ENCODE measurements at regions not wholly inside any gene's neighbourhood (a gene's known extent, or its start where the extent isn't known, plus 50 kb on each side); places are given as distances from the start of the nearest gene placed in this dataset.

DNA sequence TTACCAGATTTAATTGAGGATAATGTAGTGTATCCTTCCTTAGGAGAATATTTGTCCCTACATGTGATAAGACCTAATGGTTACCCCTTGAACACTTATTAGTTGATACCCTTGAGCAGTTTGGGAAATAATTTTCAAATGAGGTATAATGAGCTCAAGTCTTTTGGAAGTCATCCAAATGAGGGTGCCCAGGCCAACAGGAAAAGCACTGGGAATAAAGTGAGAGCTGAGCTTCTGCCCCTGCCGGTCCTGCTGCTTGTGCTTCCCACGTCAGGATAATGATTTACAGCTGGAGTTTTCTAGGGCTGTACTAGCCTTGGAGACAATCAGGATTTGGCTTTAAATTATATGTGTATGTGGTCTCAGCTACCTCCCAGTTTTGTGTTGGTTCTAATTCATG, 178.8 kb upstream of the FRMD6 start:
- Histone ChIP-seq H3K27ac (ENCODE audit: low read depth) (no peak overlapping the region), H3K4me2 (no peak overlapping the region), H3F3A (replicated peaks; ENCODE audit: low read depth) (no peaks in the 10 kb centered on the region), H2AFZ (no peak overlapping the region), H3K36me3 (ENCODE audit: insufficient read depth) (0 out of 2 replicates have a peak, but pooled peaks cover 4% of the 10 kb centered on the region), H3K79me2 (replicated peaks; ENCODE audit: insufficient read depth) (no peaks in the 10 kb centered on the region), H4K20me1 (replicated peaks; ENCODE audit: insufficient read depth) (no peaks in the 10 kb centered on the region), H3K27me3 (ENCODE audit: insufficient read depth) (no peaks in the 10 kb centered on the region), H3K4me1 (ENCODE audit: insufficient read depth) (peaks cover 7% of the 10 kb centered on the region), H3K9me2 (ENCODE audit: insufficient read depth) (no peaks in the 10 kb centered on the region; the same call in 1 of the 2 replicates), H3K4me3 (no peak overlapping the region)
- Mint-ChIP-seq H3K36me3 (ENCODE audit: low read depth) (peaks cover 3% of the 10 kb centered on the region; the same call in 1 of the 3 replicates), H3K27ac (no peak overlapping the region), H3K27me3 (ENCODE audit: insufficient read depth, low read depth, poor library complexity) (peaks cover 6% of the 10 kb centered on the region), H3K9me3 (peaks cover 14% of the 10 kb centered on the region; the same call in 2 of the 3 replicates), H3K4me3 (no peak overlapping the region), H3K4me1 (peaks cover 6% of the 10 kb centered on the region)
- ATAC-seq (no peak), DNase-seq (ENCODE audit: low spot score) (no peak)
- TF ChIP-seq ETS1 (IDR thresholded peaks at IDR 0.05) (no peak), EZH2 (IDR thresholded peaks at IDR 0.05; ENCODE audit: low read depth, unreplicated experiment) (no peak), ZNF114 (CRISPR knock-in tag; IDR thresholded peaks at IDR 0.05) (no peak), JUNB (IDR thresholded peaks at IDR 0.05; ENCODE audit: unreplicated experiment) (no peak), ZNF331 (CRISPR knock-in tag; IDR thresholded peaks at IDR 0.05; ENCODE audit: low read depth) (no peak), EZH2phosphoT487 (IDR thresholded peaks at IDR 0.05; ENCODE audit: unreplicated experiment) (no peak), POLR2AphosphoS5 (IDR thresholded peaks at IDR 0.05; ENCODE audit: low read depth) (no peak), STAT1 (IDR thresholded peaks at IDR 0.05; ENCODE audit: unreplicated experiment) (no peak), NANOG (IDR thresholded peaks at IDR 0.05; ENCODE audit: borderline replicate concordance) (no peak), CREB1 (CRISPR knock-in tag; IDR thresholded peaks at IDR 0.05; ENCODE audit: low read depth) (no peak), REST (IDR thresholded peaks at IDR 0.05; ENCODE audit: unreplicated experiment) (no peak), CTCF (conservative IDR thresholded peaks at IDR 0.05; ENCODE audit: low read depth in 2 of 2) (no peak)
- TF ChIP-seq, protein P1, sequence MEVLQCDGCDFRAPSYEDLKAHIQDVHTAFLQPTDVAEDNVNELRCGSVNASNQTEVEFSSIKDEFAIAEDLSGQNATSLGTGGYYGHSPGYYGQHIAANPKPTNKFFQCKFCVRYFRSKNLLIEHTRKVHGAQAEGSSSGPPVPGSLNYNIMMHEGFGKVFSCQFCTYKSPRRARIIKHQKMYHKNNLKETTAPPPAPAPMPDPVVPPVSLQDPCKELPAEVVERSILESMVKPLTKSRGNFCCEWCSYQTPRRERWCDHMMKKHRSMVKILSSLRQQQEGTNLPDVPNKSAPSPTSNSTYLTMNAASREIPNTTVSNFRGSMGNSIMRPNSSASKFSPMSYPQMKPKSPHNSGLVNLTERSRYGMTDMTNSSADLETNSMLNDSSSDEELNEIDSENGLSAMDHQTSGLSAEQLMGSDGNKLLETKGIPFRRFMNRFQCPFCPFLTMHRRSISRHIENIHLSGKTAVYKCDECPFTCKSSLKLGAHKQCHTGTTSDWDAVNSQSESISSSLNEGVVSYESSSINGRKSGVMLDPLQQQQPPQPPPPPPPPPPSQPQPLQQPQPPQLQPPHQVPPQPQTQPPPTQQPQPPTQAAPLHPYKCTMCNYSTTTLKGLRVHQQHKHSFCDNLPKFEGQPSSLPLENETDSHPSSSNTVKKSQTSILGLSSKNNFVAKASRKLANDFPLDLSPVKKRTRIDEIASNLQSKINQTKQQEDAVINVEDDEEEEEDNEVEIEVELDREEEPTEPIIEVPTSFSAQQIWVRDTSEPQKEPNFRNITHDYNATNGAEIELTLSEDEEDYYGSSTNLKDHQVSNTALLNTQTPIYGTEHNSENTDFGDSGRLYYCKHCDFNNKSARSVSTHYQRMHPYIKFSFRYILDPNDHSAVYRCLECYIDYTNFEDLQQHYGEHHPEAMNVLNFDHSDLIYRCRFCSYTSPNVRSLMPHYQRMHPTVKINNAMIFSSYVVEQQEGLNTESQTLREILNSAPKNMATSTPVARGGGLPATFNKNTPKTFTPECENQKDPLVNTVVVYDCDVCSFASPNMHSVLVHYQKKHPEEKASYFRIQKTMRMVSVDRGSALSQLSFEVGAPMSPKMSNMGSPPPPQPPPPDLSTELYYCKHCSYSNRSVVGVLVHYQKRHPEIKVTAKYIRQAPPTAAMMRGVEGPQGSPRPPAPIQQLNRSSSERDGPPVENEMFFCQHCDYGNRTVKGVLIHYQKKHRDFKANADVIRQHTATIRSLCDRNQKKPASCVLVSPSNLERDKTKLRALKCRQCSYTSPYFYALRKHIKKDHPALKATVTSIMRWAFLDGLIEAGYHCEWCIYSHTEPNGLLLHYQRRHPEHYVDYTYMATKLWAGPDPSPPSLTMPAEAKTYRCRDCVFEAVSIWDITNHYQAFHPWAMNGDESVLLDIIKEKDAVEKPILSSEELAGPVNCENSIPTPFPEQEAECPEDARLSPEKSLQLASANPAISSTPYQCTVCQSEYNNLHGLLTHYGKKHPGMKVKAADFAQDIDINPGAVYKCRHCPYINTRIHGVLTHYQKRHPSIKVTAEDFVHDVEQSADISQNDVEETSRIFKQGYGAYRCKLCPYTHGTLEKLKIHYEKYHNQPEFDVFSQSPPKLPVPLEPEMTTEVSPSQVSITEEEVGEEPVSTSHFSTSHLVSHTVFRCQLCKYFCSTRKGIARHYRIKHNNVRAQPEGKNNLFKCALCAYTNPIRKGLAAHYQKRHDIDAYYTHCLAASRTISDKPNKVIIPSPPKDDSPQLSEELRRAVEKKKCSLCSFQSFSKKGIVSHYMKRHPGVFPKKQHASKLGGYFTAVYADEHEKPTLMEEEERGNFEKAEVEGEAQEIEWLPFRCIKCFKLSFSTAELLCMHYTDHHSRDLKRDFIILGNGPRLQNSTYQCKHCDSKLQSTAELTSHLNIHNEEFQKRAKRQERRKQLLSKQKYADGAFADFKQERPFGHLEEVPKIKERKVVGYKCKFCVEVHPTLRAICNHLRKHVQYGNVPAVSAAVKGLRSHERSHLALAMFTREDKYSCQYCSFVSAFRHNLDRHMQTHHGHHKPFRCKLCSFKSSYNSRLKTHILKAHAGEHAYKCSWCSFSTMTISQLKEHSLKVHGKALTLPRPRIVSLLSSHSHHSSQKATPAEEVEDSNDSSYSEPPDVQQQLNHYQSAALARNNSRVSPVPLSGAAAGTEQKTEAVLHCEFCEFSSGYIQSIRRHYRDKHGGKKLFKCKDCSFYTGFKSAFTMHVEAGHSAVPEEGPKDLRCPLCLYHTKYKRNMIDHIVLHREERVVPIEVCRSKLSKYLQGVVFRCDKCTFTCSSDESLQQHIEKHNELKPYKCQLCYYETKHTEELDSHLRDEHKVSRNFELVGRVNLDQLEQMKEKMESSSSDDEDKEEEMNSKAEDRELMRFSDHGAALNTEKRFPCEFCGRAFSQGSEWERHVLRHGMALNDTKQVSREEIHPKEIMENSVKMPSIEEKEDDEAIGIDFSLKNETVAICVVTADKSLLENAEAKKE (CRISPR knock-in tag; IDR thresholded peaks at IDR 0.05): no peak
